ENCODE measurements at regions not wholly inside any gene's neighbourhood (a gene's known extent, or its start where the extent isn't known, plus 50 kb on each side); places are given as distances from the start of the nearest gene placed in this dataset.
"Not testable (repeated sequence)": the region's sequence is repeated elsewhere in the genome, so short reads cannot be mapped to it uniquely, and the experiment has no call there.

- no peak overlapping the region for H3K4me3 ChIP-seq (ENCODE audit: low read depth in 1 of 2, low read length in 2 of 2)
- WGBS, 2 donors, result 91% methylated on average over 7 of the region's 7 CpGs
- H3K27ac ChIP-seq (ENCODE audit: low read depth in 2 of 2, low read length in 1 of 2), result no peak overlapping the region
- H3K27me3 ChIP-seq (ENCODE audit: control insufficient read depth in 1 of 2, insufficient read depth in 2 of 2, low read length in 2 of 2), result no peaks in the 10 kb centered on the region
- H3K9me3 ChIP-seq (ENCODE audit: control insufficient read depth in 2 of 2, insufficient read depth in 1 of 2, low read depth in 1 of 2, low read length in 1 of 2), result no peaks in the 10 kb centered on the region
- H3K36me3 ChIP-seq (ENCODE audit: control insufficient read depth in 2 of 2, insufficient read depth in 2 of 2, low read length in 1 of 2), result no peaks in the 10 kb centered on the region
- H3K4me1 ChIP-seq (ENCODE audit: control insufficient read depth in 2 of 2, insufficient read depth in 2 of 2, low read length in 1 of 2), result no peaks in the 10 kb centered on the region
Observed at GRCh38 chr5:74454263-74455030, 186.1 kb downstream of the ENC1 start.

GRCh38 chr5:74452856-74453255, 187.7 kb downstream of the ENC1 start:
- H3K27ac ChIP-seq (ENCODE audit: low read depth in 2 of 2, low read length in 1 of 2), result no peak overlapping the region
- H3K9me3 ChIP-seq (ENCODE audit: control insufficient read depth in 2 of 2, insufficient read depth in 1 of 2, low read depth in 1 of 2, low read length in 1 of 2), result no peaks in the 10 kb centered on the region
- H3K4me1 ChIP-seq (ENCODE audit: control insufficient read depth in 2 of 2, insufficient read depth in 2 of 2, low read length in 1 of 2), result no peaks in the 10 kb centered on the region
- no peak overlapping the region for H3K4me3 ChIP-seq (ENCODE audit: low read depth in 1 of 2, low read length in 2 of 2)
- H3K27me3 ChIP-seq (ENCODE audit: control insufficient read depth in 1 of 2, insufficient read depth in 2 of 2, low read length in 2 of 2), result no peaks in the 10 kb centered on the region
- WGBS, 2 donors, result 63 to 64% methylated on average over 5 of the region's 5 CpGs
- no peaks in the 10 kb centered on the region for H3K36me3 ChIP-seq (ENCODE audit: control insufficient read depth in 2 of 2, insufficient read depth in 2 of 2, low read length in 1 of 2)

GRCh38 chr5:74450095-74450494, 190.4 kb downstream of the ENC1 start:
- no peaks in the 10 kb centered on the region for H3K9me3 ChIP-seq (ENCODE audit: control insufficient read depth in 2 of 2, insufficient read depth in 1 of 2, low read depth in 1 of 2, low read length in 1 of 2)
- no peaks in the 10 kb centered on the region for H3K4me1 ChIP-seq (ENCODE audit: control insufficient read depth in 2 of 2, insufficient read depth in 2 of 2, low read length in 1 of 2)
- WGBS, 2 donors, result 81 to 82% methylated on average over 2 of the region's 2 CpGs
- no peak overlapping the region for H3K4me3 ChIP-seq (ENCODE audit: low read depth in 1 of 2, low read length in 2 of 2)
- no peak overlapping the region for H3K27ac ChIP-seq (ENCODE audit: low read depth in 2 of 2, low read length in 1 of 2)
- H3K27me3 ChIP-seq (ENCODE audit: control insufficient read depth in 1 of 2, insufficient read depth in 2 of 2, low read length in 2 of 2), result no peaks in the 10 kb centered on the region
- H3K36me3 ChIP-seq (ENCODE audit: control insufficient read depth in 2 of 2, insufficient read depth in 2 of 2, low read length in 1 of 2), result no peaks in the 10 kb centered on the region

GRCh38 chr5:74446725-74447241, 193.7 kb downstream of the ENC1 start:
- no peaks in the 10 kb centered on the region for H3K4me1 ChIP-seq (ENCODE audit: control insufficient read depth in 2 of 2, insufficient read depth in 2 of 2, low read length in 1 of 2)
- H3K27ac ChIP-seq (ENCODE audit: low read depth in 2 of 2, low read length in 1 of 2), result peak overlapping the region in 1 of 2 donors; percentile 9
- no peaks in the 10 kb centered on the region for H3K27me3 ChIP-seq (ENCODE audit: control insufficient read depth in 1 of 2, insufficient read depth in 2 of 2, low read length in 2 of 2)
- no peaks in the 10 kb centered on the region for H3K36me3 ChIP-seq (ENCODE audit: control insufficient read depth in 2 of 2, insufficient read depth in 2 of 2, low read length in 1 of 2)
- 73 to 79% methylated on average over 12 of the region's 12 CpGs for WGBS, 2 donors
- H3K4me3 ChIP-seq (ENCODE audit: low read depth in 1 of 2, low read length in 2 of 2), result no peak overlapping the region
- H3K9me3 ChIP-seq (ENCODE audit: control insufficient read depth in 2 of 2, insufficient read depth in 1 of 2, low read depth in 1 of 2, low read length in 1 of 2), result no peaks in the 10 kb centered on the region

GRCh38 chr5:74442466-74442865, 198.1 kb downstream of the ENC1 start:
- H3K27ac ChIP-seq (ENCODE audit: low read depth in 2 of 2, low read length in 1 of 2), result no peak overlapping the region
- no peak overlapping the region for H3K4me3 ChIP-seq (ENCODE audit: low read depth in 1 of 2, low read length in 2 of 2)
- H3K9me3 ChIP-seq (ENCODE audit: control insufficient read depth in 2 of 2, insufficient read depth in 1 of 2, low read depth in 1 of 2, low read length in 1 of 2), result no peaks in the 10 kb centered on the region
- no peaks in the 10 kb centered on the region for H3K36me3 ChIP-seq (ENCODE audit: control insufficient read depth in 2 of 2, insufficient read depth in 2 of 2, low read length in 1 of 2)
- 58 to 70% methylated on average over 3 of the region's 3 CpGs for WGBS, 2 donors
- no peaks in the 10 kb centered on the region for H3K27me3 ChIP-seq (ENCODE audit: control insufficient read depth in 1 of 2, insufficient read depth in 2 of 2, low read length in 2 of 2)
- H3K4me1 ChIP-seq (ENCODE audit: control insufficient read depth in 2 of 2, insufficient read depth in 2 of 2, low read length in 1 of 2), result no peaks in the 10 kb centered on the region

GRCh38 chr5:74441616-74442015, 198.9 kb downstream of the ENC1 start:
- H3K4me3 ChIP-seq (ENCODE audit: low read depth in 1 of 2, low read length in 2 of 2), result no peak overlapping the region
- no peaks in the 10 kb centered on the region for H3K4me1 ChIP-seq (ENCODE audit: control insufficient read depth in 2 of 2, insufficient read depth in 2 of 2, low read length in 1 of 2)
- WGBS, 2 donors, result 83 to 91% methylated on average over 5 of the region's 5 CpGs
- no peak overlapping the region for H3K27ac ChIP-seq (ENCODE audit: low read depth in 2 of 2, low read length in 1 of 2)
- no peaks in the 10 kb centered on the region for H3K27me3 ChIP-seq (ENCODE audit: control insufficient read depth in 1 of 2, insufficient read depth in 2 of 2, low read length in 2 of 2)
- no peaks in the 10 kb centered on the region for H3K36me3 ChIP-seq (ENCODE audit: control insufficient read depth in 2 of 2, insufficient read depth in 2 of 2, low read length in 1 of 2)
- no peaks in the 10 kb centered on the region for H3K9me3 ChIP-seq (ENCODE audit: control insufficient read depth in 2 of 2, insufficient read depth in 1 of 2, low read depth in 1 of 2, low read length in 1 of 2)

GRCh38 chr5:74440341-74440740, 200.2 kb downstream of the ENC1 start:
- WGBS, 2 donors, result 76 to 87% methylated on average over 2 of the region's 2 CpGs

GRCh38 chr5:74437870-74438269, 202.7 kb downstream of the ENC1 start:
- not testable (repeated sequence) for H3K36me3 ChIP-seq (ENCODE audit: control insufficient read depth in 2 of 2, insufficient read depth in 2 of 2, low read length in 1 of 2); H3K9me3 ChIP-seq (ENCODE audit: control insufficient read depth in 2 of 2, insufficient read depth in 1 of 2, low read depth in 1 of 2, low read length in 1 of 2); H3K4me3 ChIP-seq (ENCODE audit: low read depth in 1 of 2, low read length in 2 of 2); H3K27ac ChIP-seq (ENCODE audit: low read depth in 2 of 2, low read length in 1 of 2); H3K27me3 ChIP-seq (ENCODE audit: control insufficient read depth in 1 of 2, insufficient read depth in 2 of 2, low read length in 2 of 2); H3K4me1 ChIP-seq (ENCODE audit: control insufficient read depth in 2 of 2, insufficient read depth in 2 of 2, low read length in 1 of 2)
- WGBS, 2 donors, result 70 to 75% methylated on average over 2 of the region's 2 CpGs

More at GRCh38 chr5:74440341-74440740, 200.2 kb downstream of the ENC1 start:
- Histone ChIP-seq H3K4me1 (ENCODE audit: control insufficient read depth in 2 of 2, insufficient read depth in 2 of 2, low read length in 1 of 2) (no peaks in the 10 kb centered on the region), H3K4me3 (ENCODE audit: low read depth in 1 of 2, low read length in 2 of 2) (no peak overlapping the region), H3K9me3 (ENCODE audit: control insufficient read depth in 2 of 2, insufficient read depth in 1 of 2, low read depth in 1 of 2, low read length in 1 of 2) (no peaks in the 10 kb centered on the region), H3K27ac (ENCODE audit: low read depth in 2 of 2, low read length in 1 of 2) (no peak overlapping the region), H3K36me3 (ENCODE audit: control insufficient read depth in 2 of 2, insufficient read depth in 2 of 2, low read length in 1 of 2) (no peaks in the 10 kb centered on the region), H3K27me3 (ENCODE audit: control insufficient read depth in 1 of 2, insufficient read depth in 2 of 2, low read length in 2 of 2) (no peaks in the 10 kb centered on the region)

- Histone ChIP-seq H3K4me3 (ENCODE audit: low read depth in 1 of 2, low read length in 2 of 2) (no peak overlapping the region), H3K27ac (ENCODE audit: low read depth in 2 of 2, low read length in 1 of 2) (no peak overlapping the region), H3K9me3 (ENCODE audit: control insufficient read depth in 2 of 2, insufficient read depth in 1 of 2, low read depth in 1 of 2, low read length in 1 of 2) (no peaks in the 10 kb centered on the region), H3K27me3 (ENCODE audit: control insufficient read depth in 1 of 2, insufficient read depth in 2 of 2, low read length in 2 of 2) (no peaks in the 10 kb centered on the region), H3K4me1 (ENCODE audit: control insufficient read depth in 2 of 2, insufficient read depth in 2 of 2, low read length in 1 of 2) (no peaks in the 10 kb centered on the region), H3K36me3 (ENCODE audit: control insufficient read depth in 2 of 2, insufficient read depth in 2 of 2, low read length in 1 of 2) (no peaks in the 10 kb centered on the region)
- 52 to 54% methylated on average over 9 of the region's 9 CpGs for WGBS, 2 donors
Observed at GRCh38 chr5:74433896-74434829, 206.4 kb downstream of the ENC1 start.
